ENCODE measurements at regions not wholly inside any gene's neighbourhood (a gene's known extent, or its start where the extent isn't known, plus 50 kb on each side); places are given as distances from the start of the nearest gene placed in this dataset.

- no peaks in the 10 kb centered on the region for H3K4me1 Mint-ChIP-seq
Observed at GRCh38 chr13:56861476-56861875, 279.2 kb upstream of the PRR20A start.

DNA sequence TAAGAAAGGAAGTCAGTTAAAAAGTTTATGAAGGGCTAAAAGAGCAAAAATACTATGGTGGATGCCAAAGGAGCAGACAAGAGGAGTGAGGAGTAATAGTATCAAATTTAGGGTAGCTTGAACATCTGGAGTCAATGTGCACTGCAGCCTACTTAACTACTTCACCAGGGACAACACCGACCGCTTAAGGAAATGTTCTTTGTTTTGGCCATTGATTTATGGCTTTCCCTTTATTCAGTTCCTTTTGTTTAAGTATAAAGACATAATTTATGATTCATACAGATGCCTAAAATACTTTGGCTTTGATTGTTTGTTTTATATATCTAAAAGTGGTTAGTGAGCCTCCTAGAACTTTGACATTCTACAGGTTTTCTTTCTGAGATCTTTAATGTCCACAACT, 276.3 kb upstream of the PRR20A start:
- CTCF ChIA-PET = no interaction called here
- TF ChIP-seq, protein P1, sequence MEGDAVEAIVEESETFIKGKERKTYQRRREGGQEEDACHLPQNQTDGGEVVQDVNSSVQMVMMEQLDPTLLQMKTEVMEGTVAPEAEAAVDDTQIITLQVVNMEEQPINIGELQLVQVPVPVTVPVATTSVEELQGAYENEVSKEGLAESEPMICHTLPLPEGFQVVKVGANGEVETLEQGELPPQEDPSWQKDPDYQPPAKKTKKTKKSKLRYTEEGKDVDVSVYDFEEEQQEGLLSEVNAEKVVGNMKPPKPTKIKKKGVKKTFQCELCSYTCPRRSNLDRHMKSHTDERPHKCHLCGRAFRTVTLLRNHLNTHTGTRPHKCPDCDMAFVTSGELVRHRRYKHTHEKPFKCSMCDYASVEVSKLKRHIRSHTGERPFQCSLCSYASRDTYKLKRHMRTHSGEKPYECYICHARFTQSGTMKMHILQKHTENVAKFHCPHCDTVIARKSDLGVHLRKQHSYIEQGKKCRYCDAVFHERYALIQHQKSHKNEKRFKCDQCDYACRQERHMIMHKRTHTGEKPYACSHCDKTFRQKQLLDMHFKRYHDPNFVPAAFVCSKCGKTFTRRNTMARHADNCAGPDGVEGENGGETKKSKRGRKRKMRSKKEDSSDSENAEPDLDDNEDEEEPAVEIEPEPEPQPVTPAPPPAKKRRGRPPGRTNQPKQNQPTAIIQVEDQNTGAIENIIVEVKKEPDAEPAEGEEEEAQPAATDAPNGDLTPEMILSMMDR (IDR thresholded peaks at IDR 0.05) = no peak
- TF ChIP-seq EZH2 (IDR thresholded peaks at IDR 0.05; ENCODE audit: borderline replicate concordance, insufficient read depth, low read depth, low read length, poor library complexity, severe bottlenecking) = no peak
- no peaks in the 10 kb centered on the region for H3K9me3 ChIP-seq (ENCODE audit: control extremely low read depth in 1 of 3, control insufficient read depth in 2 of 3, insufficient read depth in 1 of 3, low read length in 2 of 3)
- H3K36me3 ChIP-seq (replicated peaks in 1 of 2; ENCODE audit: control extremely low read depth in 1 of 2, control insufficient read depth in 1 of 2, extremely low read depth in 1 of 2, insufficient read depth in 2 of 2, low read length in 1 of 2) = no peaks in the 10 kb centered on the region
- H3K4me1 ChIP-seq (ENCODE audit: control insufficient read depth in 2 of 2, insufficient read depth in 2 of 2, low read length in 2 of 2) = no peaks in the 10 kb centered on the region
- POLR2A ChIA-PET = no interaction called here
- no peaks in the 10 kb centered on the region for H3K79me2 ChIP-seq (ENCODE audit: control insufficient read depth, insufficient read depth, low read length)
- WGBS (ENCODE audit: insufficient coverage) = no CpG with 5 or more reads among the region's 2 CpGs
- no peaks in the 10 kb centered on the region for H3K4me1 Mint-ChIP-seq
- H3K27me3 ChIP-seq (replicated peaks in 1 of 4; ENCODE audit: control extremely low read depth in 1 of 4, control insufficient read depth in 3 of 4, insufficient read depth in 4 of 4, low read length in 3 of 4) = no peaks in the 10 kb centered on the region
- H3K27ac ChIP-seq (ENCODE audit: low read length in 2 of 2) = no peak overlapping the region
- H2AFZ ChIP-seq (ENCODE audit: insufficient read depth, low read depth, low read length, poor library complexity, severe bottlenecking) = no peak overlapping the region
- H4K20me1 ChIP-seq (ENCODE audit: control insufficient read depth, insufficient read depth, low read length, poor library complexity, severe bottlenecking) = no peaks in the 10 kb centered on the region
- no peak overlapping the region for H3K27ac Mint-ChIP-seq
- H3K9me3 Mint-ChIP-seq (ENCODE audit: insufficient read depth) = no peaks in the 10 kb centered on the region
- no peak for DNase-seq
- no peaks in the 10 kb centered on the region for H3K27me3 Mint-ChIP-seq
- no peak overlapping the region for H3K4me3 Mint-ChIP-seq
- intact Hi-C loops (cut with micrococcal nuclease) = no loop called here
- H3K4me2 ChIP-seq (replicated peaks; ENCODE audit: low read depth, low read length, poor library complexity, severe bottlenecking) = no peak overlapping the region
- no peak overlapping the region for H3K4me3 ChIP-seq (ENCODE audit: control extremely low read depth in 1 of 5, extremely low read depth in 1 of 5, insufficient read depth in 1 of 5, low read depth in 2 of 5, low read length in 4 of 5)
- ATAC-seq (ENCODE audit: low read depth) = no peak
- H3K9ac ChIP-seq (ENCODE audit: low read length) = no peak overlapping the region

More at GRCh38 chr13:56861476-56861875, 279.2 kb upstream of the PRR20A start:
- no CpG with 5 or more reads among the region's 2 CpGs for WGBS (ENCODE audit: insufficient coverage)
- Mint-ChIP-seq H3K27ac (no peak overlapping the region), H3K4me3 (no peak overlapping the region), H3K9me3 (ENCODE audit: insufficient read depth) (peaks cover 6% of the 10 kb centered on the region), H3K27me3 (no peaks in the 10 kb centered on the region)
- Histone ChIP-seq H3K9ac (ENCODE audit: low read length) (no peak overlapping the region), H3K9me3 (ENCODE audit: control extremely low read depth in 1 of 3, control insufficient read depth in 2 of 3, insufficient read depth in 1 of 3, low read length in 2 of 3) (no peaks in the 10 kb centered on the region), H2AFZ (ENCODE audit: insufficient read depth, low read depth, low read length, poor library complexity, severe bottlenecking) (no peak overlapping the region), H4K20me1 (ENCODE audit: control insufficient read depth, insufficient read depth, low read length, poor library complexity, severe bottlenecking) (no peaks in the 10 kb centered on the region), H3K4me3 (ENCODE audit: control extremely low read depth in 1 of 5, extremely low read depth in 1 of 5, insufficient read depth in 1 of 5, low read depth in 2 of 5, low read length in 4 of 5) (no peak overlapping the region), H3K79me2 (ENCODE audit: control insufficient read depth, insufficient read depth, low read length) (no peaks in the 10 kb centered on the region), H3K36me3 (replicated peaks in 1 of 2; ENCODE audit: control extremely low read depth in 1 of 2, control insufficient read depth in 1 of 2, extremely low read depth in 1 of 2, insufficient read depth in 2 of 2, low read length in 1 of 2) (no peaks in the 10 kb centered on the region), H3K27ac (ENCODE audit: low read length in 2 of 2) (no peak overlapping the region), H3K4me2 (replicated peaks; ENCODE audit: low read depth, low read length, poor library complexity, severe bottlenecking) (no peak overlapping the region), H3K27me3 (replicated peaks in 1 of 4; ENCODE audit: control extremely low read depth in 1 of 4, control insufficient read depth in 3 of 4, insufficient read depth in 4 of 4, low read length in 3 of 4) (no peaks in the 10 kb centered on the region), H3K4me1 (ENCODE audit: control insufficient read depth in 2 of 2, insufficient read depth in 2 of 2, low read length in 2 of 2) (no peaks in the 10 kb centered on the region)
- no peak for DNase-seq
- ChIA-PET POLR2A (no interaction called here), CTCF (no interaction called here)
- TF ChIP-seq EZH2 (IDR thresholded peaks at IDR 0.05; ENCODE audit: borderline replicate concordance, insufficient read depth, low read depth, low read length, poor library complexity, severe bottlenecking) = no peak
- TF ChIP-seq, protein P1 (IDR thresholded peaks at IDR 0.05) = no peak
- ATAC-seq (ENCODE audit: low read depth) = no peak
- intact Hi-C loops (cut with micrococcal nuclease) = no loop called here

All from B cell (primary cell).